Bone marrow (tissue), 2 donors: ENCODE measurements at regions not wholly inside any gene's neighbourhood (a gene's known extent, or its start where the extent isn't known, plus 50 kb on each side); places are given as distances from the start of the nearest gene placed in this dataset.

ENCODE experiments used
- DNase-seq, 2 donors: peaks; one replicate each; lab custom pipeline; 2025; lab: John Stamatoyannopoulos, UW

GRCh38 chr5:33370466-33370859 lies 70.3 kb upstream of the TARS1 start:
- no peak for DNase-seq

GRCh38 chr5:33371660-33372059 lies 69.1 kb upstream of the TARS1 start:
- DNase-seq: no peak

- peak in 1 of 2 donors; percentile 71 for DNase-seq
These were observed 67.9 kb upstream of the TARS1 start for GRCh38 chr5:33372721-33373472.

- no peak for DNase-seq
These were observed 64.9 kb upstream of the TARS1 start for GRCh38 chr5:33375900-33376299.

- DNase-seq: peak in 1 of 2 donors; percentile 61
These were observed 61.0 kb upstream of the TARS1 start for GRCh38 chr5:33379757-33380156.

- no peak for DNase-seq
These were observed 59.5 kb upstream of the TARS1 start for GRCh38 chr5:33381243-33381642.
